Neutrophil (primary cell): ENCODE measurements at regions not wholly inside any gene's neighbourhood (a gene's known extent, or its start where the extent isn't known, plus 50 kb on each side); places are given as distances from the start of the nearest gene placed in this dataset.
"Not testable (repeated sequence)": the region's sequence is repeated elsewhere in the genome, so short reads cannot be mapped to it uniquely, and the experiment has no call there.

Source experiments
- H3K27ac ChIP-seq: fragments of 200-600 bp; sonication (generic); 2 replicates; pipeline ENCODE4 v1.5.1; 2016; ENCODE audit warnings: mild to moderate bottlenecking, moderate library complexity
- H3K27me3 ChIP-seq: fragments of 200-600 bp; sonication (generic); 2 replicates; pipeline ENCODE4 v1.6.0; 2016; ENCODE audit warnings: mild to moderate bottlenecking
- H3K36me3 ChIP-seq: fragments of 200-600 bp; sonication (generic); 2 replicates; pipeline ENCODE4 v1.5.1; 2017
- H3K4me1 ChIP-seq, 2 experiments: fragments of 200-600 bp in 1 of 2; sonication (generic) in 1 of 2; 1 replicate in 1 of 2; 2 replicates in 1 of 2; pipeline versions ENCODE4 v1.5.1 to v1.6.1; 2013 to 2016; ENCODE audit warnings: low read depth in 1 of 2, low read length in 1 of 2, mild to moderate bottlenecking in 1 of 2, moderate library complexity in 1 of 2; ENCODE audit not compliant: control insufficient read depth in 1 of 2, insufficient read depth in 1 of 2
- H3K4me3 ChIP-seq, 2 experiments: fragments of 200-600 bp in 1 of 2; sonication (generic) in 1 of 2; 1 replicate in 1 of 2; 2 replicates in 1 of 2; pipeline ENCODE4 v1.5.1; 2013 to 2016; ENCODE audit warnings: low read depth in 1 of 2, low read length in 1 of 2, mild to moderate bottlenecking in 1 of 2, moderate library complexity in 1 of 2
- H3K9me3 ChIP-seq: fragments of 200-600 bp; sonication (generic); 2 replicates; pipeline ENCODE4 v1.5.1; 2016
- CTCF ChIP-seq: fragments of 200-600 bp; sonication (generic); IDR thresholded peaks from 2 replicates; pipeline ENCODE4 v1.5.1; 2016; ENCODE audit warnings: antibody characterized with exemption

DNA sequence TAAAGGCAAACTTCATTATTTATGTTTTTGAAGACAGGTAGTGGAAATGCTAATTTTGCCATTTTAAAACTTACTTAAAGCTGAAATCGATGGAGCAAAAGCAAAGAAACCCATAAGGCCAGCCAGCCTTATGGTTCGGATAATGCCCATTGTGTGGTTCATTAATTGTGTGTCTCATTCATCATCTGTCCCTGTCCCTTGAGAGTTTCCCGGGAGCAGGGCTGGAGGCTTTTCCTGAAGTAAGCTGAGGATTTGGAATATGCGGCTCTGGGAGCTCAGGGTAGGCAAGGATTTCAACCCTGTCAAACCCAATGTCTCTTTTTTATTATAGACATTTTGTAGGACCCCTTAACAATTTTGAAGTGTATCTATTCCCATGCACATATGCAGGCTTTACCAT, 790.0 kb upstream of the KIRREL3 start:
- Histone ChIP-seq H3K4me3 (no peak overlapping the region), H3K9me3 (no peaks in the 10 kb centered on the region), H3K4me1 (no peaks in the 10 kb centered on the region), H3K36me3 (no peaks in the 10 kb centered on the region), H3K27me3 (no peaks in the 10 kb centered on the region), H3K27ac (no peak overlapping the region)
- TF ChIP-seq CTCF = no peak

DNA sequence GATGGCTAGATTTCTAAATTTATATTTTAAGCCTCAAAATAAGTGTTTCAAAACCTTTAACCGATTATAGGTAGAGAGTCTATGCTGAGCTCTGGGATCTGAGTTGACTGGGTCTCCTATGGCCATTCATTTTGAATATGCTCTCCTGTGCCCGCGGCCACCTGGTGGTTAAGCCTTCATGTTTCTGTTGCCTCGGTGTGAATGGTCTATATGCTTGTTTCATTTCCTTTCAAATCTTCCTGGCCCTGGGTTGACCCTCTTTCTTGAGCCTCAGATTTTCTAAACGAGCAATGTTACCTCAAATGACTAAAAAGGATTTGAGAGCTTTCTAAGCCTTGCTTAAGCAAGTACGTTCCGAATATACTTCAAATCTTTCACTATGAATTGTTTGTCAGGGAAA, 789.4 kb upstream of the KIRREL3 start:
- TF ChIP-seq CTCF = no peak
- no peaks in the 10 kb centered on the region for H3K27me3 ChIP-seq
- H3K4me1 ChIP-seq = no peaks in the 10 kb centered on the region
- no peak overlapping the region for H3K27ac ChIP-seq
- H3K36me3 ChIP-seq = no peaks in the 10 kb centered on the region
- no peaks in the 10 kb centered on the region for H3K9me3 ChIP-seq
- H3K4me3 ChIP-seq = no peak overlapping the region

DNA sequence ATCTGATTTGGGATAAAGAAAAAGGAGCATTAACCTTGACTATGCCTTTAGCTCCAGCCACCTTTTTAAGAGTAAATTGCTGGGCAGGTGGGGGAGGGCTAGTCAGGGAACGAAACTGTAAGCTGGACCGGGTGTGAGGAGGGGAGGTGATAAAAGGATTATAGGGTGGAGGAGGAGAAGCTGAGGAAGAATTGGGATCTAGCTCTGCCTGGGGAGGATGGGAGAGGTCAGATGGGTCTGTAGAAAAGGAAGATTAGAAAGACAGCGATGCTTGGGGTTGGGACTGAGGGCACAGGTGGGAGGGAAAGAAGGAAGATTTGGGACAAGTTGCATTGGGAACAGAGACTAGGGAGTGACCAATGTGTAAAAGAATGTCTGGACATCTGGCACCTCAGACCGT, 772.4 kb upstream of the KIRREL3 start:
- not testable (repeated sequence) for H3K27me3 ChIP-seq, H3K9me3 ChIP-seq, H3K4me3 ChIP-seq, H3K36me3 ChIP-seq, H3K4me1 ChIP-seq, H3K27ac ChIP-seq

GRCh38 chr11:127768931-127769330, 768.4 kb upstream of the KIRREL3 start:
- not testable (repeated sequence) for H3K27ac ChIP-seq, H3K9me3 ChIP-seq, H3K4me3 ChIP-seq, H3K4me1 ChIP-seq, H3K27me3 ChIP-seq, H3K36me3 ChIP-seq

GRCh38 chr11:127766734-127767133, 766.2 kb upstream of the KIRREL3 start:
- Histone ChIP-seq H3K4me3 (no peak overlapping the region), H3K9me3 (no peaks in the 10 kb centered on the region), H3K27ac (no peak overlapping the region), H3K27me3 (no peaks in the 10 kb centered on the region), H3K4me1 (no peaks in the 10 kb centered on the region), H3K36me3 (no peaks in the 10 kb centered on the region)
- no peak for TF ChIP-seq CTCF

- no peak overlapping the region for H3K4me3 ChIP-seq
- H3K27me3 ChIP-seq = no peaks in the 10 kb centered on the region
- TF ChIP-seq CTCF = no peak
- H3K36me3 ChIP-seq = no peaks in the 10 kb centered on the region
- H3K4me1 ChIP-seq = no peaks in the 10 kb centered on the region
- no peaks in the 10 kb centered on the region for H3K9me3 ChIP-seq
- no peak overlapping the region for H3K27ac ChIP-seq
Measured at GRCh38 chr11:127738771-127739286, 738.3 kb upstream of the KIRREL3 start.

GRCh38 chr11:127737499-127737898, 736.9 kb upstream of the KIRREL3 start:
- Histone ChIP-seq H3K4me3 (no peak overlapping the region), H3K9me3 (no peaks in the 10 kb centered on the region), H3K27ac (no peak overlapping the region), H3K4me1 (no peaks in the 10 kb centered on the region), H3K27me3 (no peaks in the 10 kb centered on the region), H3K36me3 (no peaks in the 10 kb centered on the region)
- TF ChIP-seq CTCF = no peak
